ENCODE measurements at regions not wholly inside any gene's neighbourhood (a gene's known extent, or its start where the extent isn't known, plus 50 kb on each side); places are given as distances from the start of the nearest gene placed in this dataset.

- Histone ChIP-seq H3K9me2 (ENCODE audit: insufficient read depth, low read length) (no peaks in the 10 kb centered on the region), H3K9ac (ENCODE audit: low read length) (no peak overlapping the region), H2AFZ (ENCODE audit: low read depth, low read length) (no peak overlapping the region), H4K20me1 (ENCODE audit: insufficient read depth) (no peaks in the 10 kb centered on the region), H3K9me3 (ENCODE audit: low read length) (no peaks in the 10 kb centered on the region), H3F3A (ENCODE audit: insufficient read depth, low read length, poor library complexity, severe bottlenecking) (no peaks in the 10 kb centered on the region), H3K27me3 (ENCODE audit: insufficient read depth, low read depth, low read length) (no peaks in the 10 kb centered on the region), H3K4me3 (ENCODE audit: low read length) (no peak overlapping the region), H3K36me3 (ENCODE audit: insufficient read depth, low read length) (no peaks in the 10 kb centered on the region), H3K27ac (ENCODE audit: low read length) (no peak overlapping the region), H3K79me2 (replicated peaks; ENCODE audit: insufficient read depth, low read length) (no peaks in the 10 kb centered on the region), H3K4me2 (ENCODE audit: low read length) (no peak overlapping the region)
- no peak for TF ChIP-seq MXI1 (conservative IDR thresholded peaks at IDR 0.05; ENCODE audit: poor library complexity, severe bottlenecking)
- TF ChIP-seq CTCF (IDR thresholded peaks at IDR 0.05; ENCODE audit: poor library complexity, severe bottlenecking) = no peak
- no peak for TF ChIP-seq EZH2 (IDR thresholded peaks at IDR 0.05; ENCODE audit: borderline replicate concordance, insufficient read depth, low read length, poor library complexity, severe bottlenecking)
- no peak for TF ChIP-seq SMC3 (conservative IDR thresholded peaks at IDR 0.05; ENCODE audit: poor library complexity)
- peak; percentile 98 for TF ChIP-seq POLR2AphosphoS5 (IDR thresholded peaks at IDR 0.05)
- TF ChIP-seq EP300 (conservative IDR thresholded peaks at IDR 0.05; ENCODE audit: poor library complexity, severe bottlenecking) = peak; percentile 95
- TF ChIP-seq REST (IDR thresholded peaks at IDR 0.05; ENCODE audit: borderline replicate concordance) = no peak
- TF ChIP-seq RAD21 (conservative IDR thresholded peaks at IDR 0.05) = no peak
- no peak for TF ChIP-seq TAF1 (IDR thresholded peaks at IDR 0.05; ENCODE audit: low read depth)
Measured at GRCh38 chr7:153100691-153101237, 341.2 kb downstream of the ACTR3B start.

GRCh38 chr7:153103202-153103601 lies 343.6 kb downstream of the ACTR3B start:
- Histone ChIP-seq H3K9me2 (ENCODE audit: insufficient read depth, low read length) (no peaks in the 10 kb centered on the region), H3K79me2 (replicated peaks; ENCODE audit: insufficient read depth, low read length) (no peaks in the 10 kb centered on the region), H3K9me3 (ENCODE audit: low read length) (no peaks in the 10 kb centered on the region), H3K27ac (ENCODE audit: low read length) (no peak overlapping the region), H4K20me1 (ENCODE audit: insufficient read depth) (no peaks in the 10 kb centered on the region), H3K36me3 (ENCODE audit: insufficient read depth, low read length) (no peaks in the 10 kb centered on the region), H3K4me2 (ENCODE audit: low read length) (no peak overlapping the region), H3K9ac (ENCODE audit: low read length) (no peak overlapping the region), H2AFZ (ENCODE audit: low read depth, low read length) (no peak overlapping the region), H3K27me3 (ENCODE audit: insufficient read depth, low read depth, low read length) (no peaks in the 10 kb centered on the region), H3F3A (ENCODE audit: insufficient read depth, low read length, poor library complexity, severe bottlenecking) (no peaks in the 10 kb centered on the region), H3K4me3 (ENCODE audit: low read length) (no peak overlapping the region)
- TF ChIP-seq POLR2AphosphoS5 (IDR thresholded peaks at IDR 0.05) (no peak), SMC3 (conservative IDR thresholded peaks at IDR 0.05; ENCODE audit: poor library complexity) (no peak), CTCF (IDR thresholded peaks at IDR 0.05; ENCODE audit: poor library complexity, severe bottlenecking) (no peak), REST (IDR thresholded peaks at IDR 0.05; ENCODE audit: borderline replicate concordance) (no peak)
